ENCODE measurements at regions not wholly inside any gene's neighbourhood (a gene's known extent, or its start where the extent isn't known, plus 50 kb on each side); places are given as distances from the start of the nearest gene placed in this dataset.

DNA sequence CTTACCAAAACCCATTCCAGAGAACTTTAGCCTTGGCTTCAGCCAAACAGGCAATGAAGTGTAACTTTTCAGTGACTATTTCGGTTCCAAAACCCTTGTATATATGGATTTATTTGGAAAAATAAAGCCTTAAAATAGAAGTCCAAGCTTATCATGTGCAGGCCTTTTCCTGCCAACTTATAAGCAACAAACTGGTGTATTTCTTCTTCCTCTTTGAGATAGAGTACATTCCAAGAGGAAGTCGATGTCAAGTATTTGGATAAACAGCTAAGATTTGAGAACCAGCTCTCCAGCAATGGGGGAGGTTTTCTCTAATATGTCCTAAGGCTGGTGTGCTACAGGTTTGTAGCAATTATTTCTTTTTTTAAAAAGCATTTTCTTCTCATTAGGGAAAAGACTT lies 407.8 kb downstream of the DUSP10 start:
- POLR2A ChIA-PET = no interaction called here
- CTCF ChIA-PET = no interaction called here
- peaks cover 0 to 2% (median 0%) of the 10 kb centered on the region in 4 experiments for H3K27me3 ChIP-seq (replicated peaks in 1 of 4; ENCODE audit: control extremely low read depth in 1 of 4, control insufficient read depth in 3 of 4, insufficient read depth in 4 of 4, low read length in 3 of 4)
- no peaks in the 10 kb centered on the region for H3K36me3 ChIP-seq (replicated peaks in 1 of 2; ENCODE audit: control extremely low read depth in 1 of 2, control insufficient read depth in 1 of 2, extremely low read depth in 1 of 2, insufficient read depth in 2 of 2, low read length in 1 of 2)
- Mint-ChIP-seq H3K9me3 (ENCODE audit: insufficient read depth) (peaks cover 4% of the 10 kb centered on the region), H3K4me1 (no peaks in the 10 kb centered on the region), H3K4me3 (no peak overlapping the region), H3K27ac (no peak overlapping the region), H3K27me3 (peaks cover 6% of the 10 kb centered on the region)
- DNase-seq (no peak), ATAC-seq (ENCODE audit: low read depth) (no peak)
- no peak overlapping the region for H2AFZ ChIP-seq (ENCODE audit: insufficient read depth, low read depth, low read length, poor library complexity, severe bottlenecking)
- no peak overlapping the region for H3K4me2 ChIP-seq (replicated peaks; ENCODE audit: low read depth, low read length, poor library complexity, severe bottlenecking)
- no peaks in the 10 kb centered on the region for H3K4me1 ChIP-seq (ENCODE audit: control insufficient read depth in 2 of 2, insufficient read depth in 2 of 2, low read length in 2 of 2)
- no peak overlapping the region for H3K4me3 ChIP-seq (ENCODE audit: control extremely low read depth in 1 of 5, extremely low read depth in 1 of 5, insufficient read depth in 1 of 5, low read depth in 2 of 5, low read length in 4 of 5)
- intact Hi-C loops (cut with micrococcal nuclease) = no loop called here
- no CpG with 5 or more reads among the region's 2 CpGs for WGBS (ENCODE audit: insufficient coverage)
- no peak overlapping the region for H3K9ac ChIP-seq (ENCODE audit: low read length)
- TF ChIP-seq, protein P1, sequence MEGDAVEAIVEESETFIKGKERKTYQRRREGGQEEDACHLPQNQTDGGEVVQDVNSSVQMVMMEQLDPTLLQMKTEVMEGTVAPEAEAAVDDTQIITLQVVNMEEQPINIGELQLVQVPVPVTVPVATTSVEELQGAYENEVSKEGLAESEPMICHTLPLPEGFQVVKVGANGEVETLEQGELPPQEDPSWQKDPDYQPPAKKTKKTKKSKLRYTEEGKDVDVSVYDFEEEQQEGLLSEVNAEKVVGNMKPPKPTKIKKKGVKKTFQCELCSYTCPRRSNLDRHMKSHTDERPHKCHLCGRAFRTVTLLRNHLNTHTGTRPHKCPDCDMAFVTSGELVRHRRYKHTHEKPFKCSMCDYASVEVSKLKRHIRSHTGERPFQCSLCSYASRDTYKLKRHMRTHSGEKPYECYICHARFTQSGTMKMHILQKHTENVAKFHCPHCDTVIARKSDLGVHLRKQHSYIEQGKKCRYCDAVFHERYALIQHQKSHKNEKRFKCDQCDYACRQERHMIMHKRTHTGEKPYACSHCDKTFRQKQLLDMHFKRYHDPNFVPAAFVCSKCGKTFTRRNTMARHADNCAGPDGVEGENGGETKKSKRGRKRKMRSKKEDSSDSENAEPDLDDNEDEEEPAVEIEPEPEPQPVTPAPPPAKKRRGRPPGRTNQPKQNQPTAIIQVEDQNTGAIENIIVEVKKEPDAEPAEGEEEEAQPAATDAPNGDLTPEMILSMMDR (IDR thresholded peaks at IDR 0.05) = no peak
- TF ChIP-seq EZH2 (IDR thresholded peaks at IDR 0.05; ENCODE audit: borderline replicate concordance, insufficient read depth, low read depth, low read length, poor library complexity, severe bottlenecking) = no peak
- peaks cover 3 to 10% (median 4%) of the 10 kb centered on the region in 3 donors for H3K9me3 ChIP-seq (ENCODE audit: control extremely low read depth in 1 of 3, control insufficient read depth in 2 of 3, insufficient read depth in 1 of 3, low read length in 2 of 3)
- no peaks in the 10 kb centered on the region for H3K79me2 ChIP-seq (ENCODE audit: control insufficient read depth, insufficient read depth, low read length)
- H4K20me1 ChIP-seq (ENCODE audit: control insufficient read depth, insufficient read depth, low read length, poor library complexity, severe bottlenecking) = no peaks in the 10 kb centered on the region
- H3K27ac ChIP-seq (ENCODE audit: low read length in 2 of 2) = no peak overlapping the region

DNA sequence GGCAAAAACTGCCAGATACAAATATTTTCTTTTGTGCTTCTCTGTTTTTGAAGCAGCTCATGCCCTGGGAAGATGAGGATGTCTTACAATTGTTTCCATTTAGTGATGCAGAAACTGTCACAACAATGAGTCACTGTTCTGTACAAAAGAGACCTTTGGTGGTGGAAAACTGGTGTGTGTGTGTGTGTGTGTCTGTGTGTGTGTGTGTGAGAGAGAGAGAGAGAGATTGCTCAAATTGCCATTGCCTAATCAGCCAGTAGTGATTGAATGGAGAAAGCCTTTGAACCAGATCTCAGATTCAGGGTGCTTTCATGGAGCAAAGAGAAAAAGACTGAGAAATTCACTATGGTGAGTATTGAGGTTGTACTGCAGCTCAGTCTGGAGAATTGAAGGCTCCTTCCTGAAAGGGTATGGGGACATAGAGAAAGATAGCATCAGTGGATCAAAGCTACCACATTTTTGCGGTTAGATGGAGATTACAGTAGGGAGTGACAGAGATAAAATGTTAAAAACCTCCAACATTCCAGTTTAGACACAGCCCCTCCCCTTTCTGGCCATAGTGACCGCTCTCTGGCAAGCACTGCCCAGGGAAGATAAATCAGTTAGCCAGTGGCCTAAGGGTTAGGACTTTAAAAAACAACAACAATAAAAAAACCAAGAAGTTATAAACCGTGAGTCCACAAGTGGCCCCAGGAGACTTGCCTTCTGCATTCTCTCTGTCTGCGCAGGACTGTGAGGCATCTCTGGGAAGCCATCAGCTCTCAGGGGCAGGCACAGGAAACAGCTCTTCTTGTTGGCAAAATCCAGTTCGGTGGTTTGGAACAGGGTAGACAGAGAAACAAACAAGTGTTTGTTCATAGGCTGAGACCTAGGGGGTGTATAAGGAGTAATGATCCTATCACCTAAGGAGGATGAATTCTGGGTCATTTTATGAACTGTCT lies 406.5 kb downstream of the DUSP10 start:
- POLR2A ChIA-PET = no interaction called here
- Histone ChIP-seq H3K4me2 (replicated peaks; ENCODE audit: low read depth, low read length, poor library complexity, severe bottlenecking) (no peak overlapping the region), H3K9me3 (ENCODE audit: control extremely low read depth in 1 of 3, control insufficient read depth in 2 of 3, insufficient read depth in 1 of 3, low read length in 2 of 3) (peaks cover 3 to 10% (median 4%) of the 10 kb centered on the region in 3 donors), H3K4me1 (ENCODE audit: control insufficient read depth in 2 of 2, insufficient read depth in 2 of 2, low read length in 2 of 2) (no peaks in the 10 kb centered on the region), H3K9ac (ENCODE audit: low read length) (no peak overlapping the region), H3K79me2 (ENCODE audit: control insufficient read depth, insufficient read depth, low read length) (no peaks in the 10 kb centered on the region), H3K27me3 (replicated peaks in 1 of 4; ENCODE audit: control extremely low read depth in 1 of 4, control insufficient read depth in 3 of 4, insufficient read depth in 4 of 4, low read length in 3 of 4) (peaks cover 0 to 2% (median 0%) of the 10 kb centered on the region in 4 experiments), H3K4me3 (ENCODE audit: control extremely low read depth in 1 of 5, extremely low read depth in 1 of 5, insufficient read depth in 1 of 5, low read depth in 2 of 5, low read length in 4 of 5) (no peak overlapping the region), H3K36me3 (replicated peaks in 1 of 2; ENCODE audit: control extremely low read depth in 1 of 2, control insufficient read depth in 1 of 2, extremely low read depth in 1 of 2, insufficient read depth in 2 of 2, low read length in 1 of 2) (no peaks in the 10 kb centered on the region), H2AFZ (ENCODE audit: insufficient read depth, low read depth, low read length, poor library complexity, severe bottlenecking) (no peak overlapping the region), H4K20me1 (ENCODE audit: control insufficient read depth, insufficient read depth, low read length, poor library complexity, severe bottlenecking) (no peaks in the 10 kb centered on the region), H3K27ac (ENCODE audit: low read length in 2 of 2) (no peak overlapping the region)
- CTCF ChIA-PET = no interaction called here
- peaks cover 7% of the 10 kb centered on the region for H3K27me3 Mint-ChIP-seq
- H3K27ac Mint-ChIP-seq = no peak overlapping the region
- intact Hi-C loops (cut with micrococcal nuclease) = no loop called here
- ATAC-seq (ENCODE audit: low read depth) (no peak), DNase-seq (no peak)
- 0% methylated on average over 2 of the region's 5 CpGs for WGBS (ENCODE audit: insufficient coverage)
- no peak for TF ChIP-seq EZH2 (IDR thresholded peaks at IDR 0.05; ENCODE audit: borderline replicate concordance, insufficient read depth, low read depth, low read length, poor library complexity, severe bottlenecking)
- TF ChIP-seq, protein P1 (IDR thresholded peaks at IDR 0.05) = no peak
- no peaks in the 10 kb centered on the region for H3K4me1 Mint-ChIP-seq
- H3K4me3 Mint-ChIP-seq = no peak overlapping the region
- peaks cover 4% of the 10 kb centered on the region for H3K9me3 Mint-ChIP-seq (ENCODE audit: insufficient read depth)

All from B cell (primary cell).